ENCODE measurements at regions not wholly inside any gene's neighbourhood (a gene's known extent, or its start where the extent isn't known, plus 50 kb on each side); places are given as distances from the start of the nearest gene placed in this dataset.

DNA sequence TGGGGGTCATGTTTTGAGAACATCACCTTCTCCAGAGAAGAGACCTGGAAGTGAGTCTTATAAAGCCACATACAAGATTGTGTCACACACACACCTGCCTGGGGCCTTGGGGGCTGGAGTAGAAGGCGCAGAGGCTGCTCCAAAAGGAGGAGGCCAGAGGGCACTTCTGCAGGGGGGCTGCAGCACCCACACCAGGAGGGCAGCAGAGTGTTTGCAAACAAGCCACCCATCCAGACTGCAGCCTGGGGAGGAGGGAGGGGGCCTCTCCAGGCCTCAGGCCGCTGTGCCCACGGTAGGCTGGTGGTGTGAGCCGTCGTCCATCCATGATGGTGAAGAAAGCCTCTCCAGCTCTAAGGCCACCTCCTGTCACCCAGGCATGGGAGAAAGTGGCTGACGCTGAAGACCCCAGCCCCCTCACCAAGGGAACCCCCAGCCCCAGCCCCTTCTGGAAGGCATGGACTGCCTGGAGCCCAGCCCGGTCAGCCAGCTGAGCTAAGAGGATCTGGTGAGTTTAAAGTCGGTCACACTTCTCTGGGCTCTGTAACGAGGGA lies 77.5 kb downstream of the FOXL3 start:
- Mint-ChIP-seq H3K36me3 (ENCODE audit: insufficient read depth in 1 of 3, low read depth in 3 of 3) (no peaks in the 10 kb centered on the region), H3K27ac (no peak overlapping the region), H3K4me3 (no peak overlapping the region), H3K9me3 (no peaks in the 10 kb centered on the region; a peak in 1 of 5 replicates), H3K27me3 (ENCODE audit: low read depth) (peaks cover 3% of the 10 kb centered on the region), H3K4me1 (peaks cover 6 to 26% of the 10 kb centered on the region in 2 experiments)
- Histone ChIP-seq H4K91ac (ENCODE audit: insufficient read length, low read depth, low read length) (no peak overlapping the region), H4K5ac (ENCODE audit: insufficient read length, low read depth, low read length) (no peak overlapping the region), H3K79me2 (ENCODE audit: insufficient read depth, low read length) (no peaks in the 10 kb centered on the region), H3K23me2 (ENCODE audit: insufficient read length, low read depth, low read length, poor library complexity, severe bottlenecking) (no peaks in the 10 kb centered on the region), H3K4me1 (ENCODE audit: insufficient read depth, low read length) (no peaks in the 10 kb centered on the region), H2BK120ac (ENCODE audit: low read depth, low read length, poor library complexity, severe bottlenecking) (no peak overlapping the region), H4K20me1 (ENCODE audit: control insufficient read depth, insufficient read depth, insufficient read length) (no peaks in the 10 kb centered on the region), H3K79me1 (ENCODE audit: insufficient read depth, low read depth, low read length, poor library complexity, severe bottlenecking) (no peaks in the 10 kb centered on the region), H3K27ac (ENCODE audit: insufficient read length, low read depth, low read length) (no peak overlapping the region), H3K23ac (ENCODE audit: insufficient read length, low read depth, low read length) (no peak overlapping the region), H3T11ph (ENCODE audit: low read length) (no peak overlapping the region), H3K56ac (ENCODE audit: insufficient read length, low read depth, low read length) (no peak overlapping the region), H2BK12ac (ENCODE audit: insufficient read length, low read depth, low read length) (no peak overlapping the region), H3K9me3 (ENCODE audit: control insufficient read depth, low read depth, low read length) (no peaks in the 10 kb centered on the region), H3K4me2 (ENCODE audit: insufficient read depth, insufficient read length, low read length) (no peak overlapping the region), H3K18ac (ENCODE audit: insufficient read length, low read depth, low read length) (no peak overlapping the region), H2BK15ac (ENCODE audit: low read depth, low read length) (no peak overlapping the region), H3K9ac (ENCODE audit: extremely low read depth, insufficient read length, low read length) (no peak overlapping the region), H2AFZ (ENCODE audit: low read length) (no peak overlapping the region), H3K14ac (ENCODE audit: insufficient read depth, low read length) (no peak overlapping the region), H2AK5ac (ENCODE audit: insufficient read length, low read length) (no peak overlapping the region), H3K4ac (ENCODE audit: low read depth, low read length) (no peak overlapping the region), H2BK20ac (ENCODE audit: low read depth, low read length, poor library complexity, severe bottlenecking) (no peak overlapping the region), H3K27me3 (ENCODE audit: insufficient read depth, low read length) (no peaks in the 10 kb centered on the region; the same call in 1 of the 2 replicates), H4K8ac (replicated peaks; ENCODE audit: insufficient read length, low read depth, low read length) (no peak overlapping the region), H2BK5ac (ENCODE audit: insufficient read length, low read length) (no peak overlapping the region)
- DNase-seq = no peak
- TF ChIP-seq, protein P1, sequence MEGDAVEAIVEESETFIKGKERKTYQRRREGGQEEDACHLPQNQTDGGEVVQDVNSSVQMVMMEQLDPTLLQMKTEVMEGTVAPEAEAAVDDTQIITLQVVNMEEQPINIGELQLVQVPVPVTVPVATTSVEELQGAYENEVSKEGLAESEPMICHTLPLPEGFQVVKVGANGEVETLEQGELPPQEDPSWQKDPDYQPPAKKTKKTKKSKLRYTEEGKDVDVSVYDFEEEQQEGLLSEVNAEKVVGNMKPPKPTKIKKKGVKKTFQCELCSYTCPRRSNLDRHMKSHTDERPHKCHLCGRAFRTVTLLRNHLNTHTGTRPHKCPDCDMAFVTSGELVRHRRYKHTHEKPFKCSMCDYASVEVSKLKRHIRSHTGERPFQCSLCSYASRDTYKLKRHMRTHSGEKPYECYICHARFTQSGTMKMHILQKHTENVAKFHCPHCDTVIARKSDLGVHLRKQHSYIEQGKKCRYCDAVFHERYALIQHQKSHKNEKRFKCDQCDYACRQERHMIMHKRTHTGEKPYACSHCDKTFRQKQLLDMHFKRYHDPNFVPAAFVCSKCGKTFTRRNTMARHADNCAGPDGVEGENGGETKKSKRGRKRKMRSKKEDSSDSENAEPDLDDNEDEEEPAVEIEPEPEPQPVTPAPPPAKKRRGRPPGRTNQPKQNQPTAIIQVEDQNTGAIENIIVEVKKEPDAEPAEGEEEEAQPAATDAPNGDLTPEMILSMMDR (conservative IDR thresholded peaks at IDR 0.05) = no peak
- WGBS (ENCODE audit: extremely low coverage, insufficient read length, low lambda C conversion rate) = no CpG with 5 or more reads among the region's 9 CpGs
